Lung (tissue), 11 donors: ENCODE measurements at regions not wholly inside any gene's neighbourhood (a gene's known extent, or its start where the extent isn't known, plus 50 kb on each side); places are given as distances from the start of the nearest gene placed in this dataset.

Experiments
- ATAC-seq: fragments of 200-7000 bp; cut with Tn5 transposase; one replicate; pipeline ENCODE4 v1.9.1; 2020; ENCODE audit warnings: moderate number of reproducible peaks; ENCODE audit not compliant: insufficient read depth, low FRiP score
- DNase-seq, 3 donors: peaks; one replicate each; pipeline ENCODE4 v3.0.0-alpha.2; 2013 to 2017
- H3K27ac ChIP-seq, 2 donors: one replicate each; pipeline ENCODE4 v1.5.1; 2013; ENCODE audit warnings: mild to moderate bottlenecking in 2 of 2, moderate library complexity in 2 of 2, control low read depth in 1 of 2, inconsistent platforms in 1 of 2, low read depth in 1 of 2, low read length in 1 of 2
- H3K27me3 ChIP-seq, 3 donors: one replicate each; pipeline ENCODE4 v1.5.1; 2013; ENCODE audit warnings: low read length in 2 of 3; ENCODE audit not compliant: control insufficient read depth in 3 of 3, insufficient read depth in 3 of 3
- H3K36me3 ChIP-seq, 4 donors: one replicate each; pipeline ENCODE4 v1.5.1; 2013; ENCODE audit warnings: low read length in 4 of 4, mild to moderate bottlenecking in 1 of 4, moderate library complexity in 1 of 4; ENCODE audit not compliant: control insufficient read depth in 4 of 4, insufficient read depth in 4 of 4
- H3K4me1 ChIP-seq, 5 donors: one replicate each; pipeline ENCODE4 v1.5.1; 2013; ENCODE audit warnings: low read length in 5 of 5, mild to moderate bottlenecking in 2 of 5, moderate library complexity in 1 of 5; ENCODE audit not compliant: control insufficient read depth in 5 of 5, insufficient read depth in 5 of 5
- H3K4me3 ChIP-seq: one replicate; pipeline ENCODE4 v1.5.1; 2013; ENCODE audit warnings: mild to moderate bottlenecking, control low read depth, moderate library complexity
- H3K9ac ChIP-seq, 2 donors: one replicate each; pipeline ENCODE4 v1.5.1; 2013; ENCODE audit warnings: low read length in 2 of 2, control low read depth in 1 of 2; ENCODE audit not compliant: insufficient read depth in 1 of 2
- H3K9me3 ChIP-seq, 4 donors: one replicate each; pipeline ENCODE4 v1.5.1; 2013; ENCODE audit warnings: low read length in 3 of 4, mild to moderate bottlenecking in 1 of 4, moderate library complexity in 1 of 4; ENCODE audit not compliant: control insufficient read depth in 4 of 4, insufficient read depth in 3 of 4
- CTCF ChIP-seq: IDR thresholded peaks from 2 replicates; pipeline ENCODE4 v1.5.1; 2012; ENCODE audit warnings: mild to moderate bottlenecking; ENCODE audit errors: control extremely low read depth, extremely low read depth
- WGBS, 2 donors: extraction: QIAGEN DNeasy Blood & Tissue Kit; methylation state at CpG; one replicate each; pipeline ENCODE4 v1.1.7; 2013; 5-methylcytosine and 5-hydroxymethylcytosine counted together
- donor health status: control.
- donor health status: control.
- donor health status: Bipolar disorder and iron deficiency.
- donor health status: healthy.
- donor health status: DM: yes; HTN: yes; CAD: no.

- Histone ChIP-seq H3K27me3 (no peaks in the 10 kb centered on the region), H3K9me3 (no peaks in the 10 kb centered on the region), H3K9ac (no peak overlapping the region), H3K4me3 (no peak overlapping the region), H3K36me3 (no peaks in the 10 kb centered on the region), H3K4me1 (no peaks in the 10 kb centered on the region), H3K27ac (no peak overlapping the region)
- WGBS, 2 donors: 46 to 51% methylated on average over 8 of the region's 8 CpGs
- DNase-seq (peak in 1 of 3 donors; percentile 32), ATAC-seq (no peak)
- TF ChIP-seq CTCF: no peak
These were observed 258.9 kb downstream of the BUD13 start for GRCh38 chr11:116513894-116514293.

- Histone ChIP-seq H3K9me3 (no peaks in the 10 kb centered on the region), H3K27me3 (no peaks in the 10 kb centered on the region), H3K4me3 (no peak overlapping the region), H3K9ac (no peak overlapping the region), H3K4me1 (no peaks in the 10 kb centered on the region), H3K36me3 (no peaks in the 10 kb centered on the region), H3K27ac (no peak overlapping the region)
- TF ChIP-seq CTCF: no peak
- ATAC-seq: no peak
- no peak for DNase-seq
- whole genome bisulfite sequencing, 2 donors: 58 to 63% methylated on average over 8 of the region's 8 CpGs
These were observed 259.4 kb downstream of the BUD13 start for GRCh38 chr11:116513278-116513823.

GRCh38 chr11:116512841-116513240 is 259.9 kb downstream of the BUD13 start:
- no peaks in the 10 kb centered on the region for H3K36me3 ChIP-seq
- WGBS, 2 donors: 87 to 91% methylated on average over 2 of the region's 2 CpGs
- no peaks in the 10 kb centered on the region for H3K4me1 ChIP-seq
- no peak overlapping the region for H3K4me3 ChIP-seq
- TF ChIP-seq CTCF: no peak
- no peak for ATAC-seq
- no peaks in the 10 kb centered on the region for H3K9me3 ChIP-seq
- no peak overlapping the region for H3K27ac ChIP-seq
- H3K27me3 ChIP-seq: no peaks in the 10 kb centered on the region
- DNase-seq: no peak
- H3K9ac ChIP-seq: no peak overlapping the region

GRCh38 chr11:116511684-116512083 is 261.1 kb downstream of the BUD13 start:
- H3K4me3 ChIP-seq: no peak overlapping the region
- no peak for ATAC-seq
- DNase-seq: no peak
- 79 to 84% methylated on average over 7 of the region's 7 CpGs for WGBS, 2 donors
- TF ChIP-seq CTCF: no peak
- H3K4me1 ChIP-seq: no peaks in the 10 kb centered on the region
- H3K9me3 ChIP-seq: no peaks in the 10 kb centered on the region
- no peak overlapping the region for H3K27ac ChIP-seq
- no peaks in the 10 kb centered on the region for H3K27me3 ChIP-seq
- no peaks in the 10 kb centered on the region for H3K36me3 ChIP-seq
- H3K9ac ChIP-seq: no peak overlapping the region
